H9 (cell line): ENCODE measurements at regions not wholly inside any gene's neighbourhood (a gene's known extent, or its start where the extent isn't known, plus 50 kb on each side); places are given as distances from the start of the nearest gene placed in this dataset.

Source experiments
- DNase-seq: peaks from one replicate; pipeline ENCODE4 v3.0.0-alpha.2; 2017
- H2AFZ ChIP-seq: one replicate; pipeline ENCODE4 v1.6.1; 2013; ENCODE audit warnings: mild to moderate bottlenecking, low read length, control low read depth, moderate library complexity
- H2AK5ac ChIP-seq: 2 replicates; pipeline ENCODE4 v1.6.1; 2013; ENCODE audit warnings: low read length, control low read depth, mixed read lengths; ENCODE audit not compliant: insufficient read length
- H2BK120ac ChIP-seq: one replicate; pipeline ENCODE4 v1.6.1; 2013; ENCODE audit warnings: low read depth, mild to moderate bottlenecking, low read length, control low read depth, inconsistent platforms; ENCODE audit not compliant: poor library complexity, severe bottlenecking
- H2BK12ac ChIP-seq: 2 replicates; pipeline ENCODE4 v1.6.1; 2013; ENCODE audit warnings: low read length, control low read depth, mixed read lengths, low read depth; ENCODE audit not compliant: insufficient read length
- H2BK15ac ChIP-seq: 2 replicates; pipeline ENCODE4 v1.6.1; 2013; ENCODE audit warnings: low read depth, low read length, control low read depth
- H2BK20ac ChIP-seq: one replicate; pipeline ENCODE4 v1.6.1; 2013; ENCODE audit warnings: low read depth, mild to moderate bottlenecking, low read length, control low read depth, inconsistent platforms; ENCODE audit not compliant: poor library complexity, severe bottlenecking
- H2BK5ac ChIP-seq: 2 replicates; pipeline ENCODE4 v1.6.1; 2013; ENCODE audit warnings: low read length, control low read depth, mixed read lengths; ENCODE audit not compliant: insufficient read length
- H3K14ac ChIP-seq: 2 replicates; pipeline ENCODE4 v1.6.1; 2013; ENCODE audit warnings: low read length, control low read depth; ENCODE audit not compliant: insufficient read depth
- H3K18ac ChIP-seq: 2 replicates; pipeline ENCODE4 v1.6.1; 2013; ENCODE audit warnings: low read depth, mild to moderate bottlenecking, mixed read lengths, low read length, control low read depth; ENCODE audit not compliant: insufficient read length
- H3K23ac ChIP-seq: 2 replicates; pipeline ENCODE4 v1.6.1; 2013; ENCODE audit warnings: low read length, control low read depth, mixed read lengths, low read depth; ENCODE audit not compliant: insufficient read length
- H3K23me2 ChIP-seq: 2 replicates; pipeline ENCODE4 v1.6.1; 2013; ENCODE audit warnings: low read depth, mild to moderate bottlenecking, mixed read lengths, low read length, control low read depth; ENCODE audit not compliant: insufficient read length, poor library complexity, severe bottlenecking
- H3K27ac ChIP-seq: 2 replicates; pipeline ENCODE4 v1.5.1; 2013; ENCODE audit warnings: low read length, control low read depth, mixed read lengths, low read depth; ENCODE audit not compliant: insufficient read length
- H3K27me3 ChIP-seq: 2 replicates; pipeline ENCODE4 v1.6.1; 2013; ENCODE audit warnings: low read length, control low read depth, inconsistent platforms; ENCODE audit not compliant: insufficient read depth
- H3K4ac ChIP-seq: 2 replicates; pipeline ENCODE4 v1.6.1; 2013; ENCODE audit warnings: low read depth, mild to moderate bottlenecking, control low read depth, inconsistent platforms, low read length, moderate library complexity
- H3K4me1 ChIP-seq: 2 replicates; pipeline ENCODE4 v1.6.1; 2013; ENCODE audit warnings: low read length, control low read depth, inconsistent platforms; ENCODE audit not compliant: insufficient read depth
- H3K4me2 ChIP-seq: 2 replicates; pipeline ENCODE4 v1.6.1; 2013; ENCODE audit warnings: low read length, control low read depth, mixed read lengths; ENCODE audit not compliant: insufficient read length, insufficient read depth
- H3K56ac ChIP-seq: 2 replicates; pipeline ENCODE4 v1.6.1; 2013; ENCODE audit warnings: low read depth, mild to moderate bottlenecking, mixed read lengths, low read length, control low read depth; ENCODE audit not compliant: insufficient read length
- H3K79me1 ChIP-seq: 2 replicates; pipeline ENCODE4 v1.6.1; 2013; ENCODE audit warnings: low read depth, mild to moderate bottlenecking, moderate library complexity, low read length, control low read depth, inconsistent platforms; ENCODE audit not compliant: insufficient read depth, poor library complexity, severe bottlenecking
- H3K79me2 ChIP-seq: 2 replicates; pipeline ENCODE4 v1.6.1; 2013; ENCODE audit warnings: low read length, control low read depth, inconsistent platforms; ENCODE audit not compliant: insufficient read depth
- H3K9ac ChIP-seq: 2 replicates; pipeline ENCODE4 v1.6.1; 2013; ENCODE audit warnings: low read length, control low read depth, mixed read lengths; ENCODE audit not compliant: insufficient read length; ENCODE audit errors: extremely low read depth
- H3K9me3 ChIP-seq: one replicate; pipeline ENCODE4 v1.6.1; 2013; ENCODE audit warnings: low read depth, low read length, inconsistent platforms; ENCODE audit not compliant: control insufficient read depth
- H3T11ph ChIP-seq: one replicate; pipeline ENCODE4 v1.6.1; 2013; ENCODE audit warnings: mild to moderate bottlenecking, low read length, control low read depth, inconsistent platforms
- H4K20me1 ChIP-seq: one replicate; pipeline ENCODE4 v1.6.1; 2013; ENCODE audit not compliant: control insufficient read depth, insufficient read length, insufficient read depth
- H4K5ac ChIP-seq: 2 replicates; pipeline ENCODE4 v1.6.1; 2013; ENCODE audit warnings: low read depth, mild to moderate bottlenecking, mixed read lengths, low read length, control low read depth; ENCODE audit not compliant: insufficient read length
- H4K8ac ChIP-seq: replicated peaks from 2 replicates; pipeline ENCODE4 v1.6.1; 2013; ENCODE audit warnings: low read length, control low read depth, mixed read lengths, low read depth; ENCODE audit not compliant: insufficient read length
- H4K91ac ChIP-seq: 2 replicates; pipeline ENCODE4 v1.6.1; 2013; ENCODE audit warnings: low read depth, mild to moderate bottlenecking, moderate library complexity, mixed read lengths, low read length, control low read depth; ENCODE audit not compliant: insufficient read length
- H3K27ac Mint-ChIP-seq, 3 experiments: 2 replicates in 2 of 3; 3 replicates in 1 of 3; pipeline ENCODE4 v1.8.0; 2020 to 2021; ENCODE audit warnings: mixed read lengths in 3 of 3, mild to moderate bottlenecking in 1 of 3, moderate library complexity in 1 of 3
- H3K27me3 Mint-ChIP-seq: 2 replicates; pipeline ENCODE4 v1.8.0; 2021; ENCODE audit warnings: low read depth, mild to moderate bottlenecking, moderate library complexity, mixed read lengths
- H3K36me3 Mint-ChIP-seq, 3 experiments: 2 replicates in 2 of 3; 3 replicates in 1 of 3; pipeline ENCODE4 v1.8.0; 2020 to 2021; ENCODE audit warnings: low read depth in 3 of 3, mixed read lengths in 3 of 3; ENCODE audit not compliant: insufficient read depth in 1 of 3
- H3K4me1 Mint-ChIP-seq, 2 experiments: 2 replicates each; pipeline ENCODE4 v1.8.0; 2020; ENCODE audit warnings: mixed read lengths in 2 of 2
- H3K4me3 Mint-ChIP-seq, 2 experiments: 2 replicates in 1 of 2; 3 replicates in 1 of 2; pipeline ENCODE4 v1.8.0; 2020 to 2021; ENCODE audit warnings: mild to moderate bottlenecking in 2 of 2, mixed read lengths in 2 of 2, moderate library complexity in 1 of 2
- H3K9me3 Mint-ChIP-seq, 2 experiments: 2 replicates in 1 of 2; 3 replicates in 1 of 2; pipeline ENCODE4 v1.8.0; 2020; ENCODE audit warnings: mild to moderate bottlenecking in 2 of 2, mixed read lengths in 2 of 2, moderate library complexity in 1 of 2
- WGBS: extraction: QIAGEN DNeasy Blood & Tissue Kit; methylation state at CpG from one replicate; pipeline ENCODE4 v1.1.7; 2013; ENCODE audit warnings: missing lambda C conversion rate, low lambda C conversion rate, mixed read lengths; ENCODE audit not compliant: insufficient read length; ENCODE audit errors: extremely low coverage; 5-methylcytosine and 5-hydroxymethylcytosine counted together
- TF ChIP-seq, protein P1 (sequence below): fragments of 200-600 bp; sonication (generic); conservative IDR thresholded peaks from 3 replicates; pipeline ENCODE4 v1.8.0; 2021; ENCODE audit warnings: antibody characterized with exemption, mild to moderate bottlenecking

DNA sequence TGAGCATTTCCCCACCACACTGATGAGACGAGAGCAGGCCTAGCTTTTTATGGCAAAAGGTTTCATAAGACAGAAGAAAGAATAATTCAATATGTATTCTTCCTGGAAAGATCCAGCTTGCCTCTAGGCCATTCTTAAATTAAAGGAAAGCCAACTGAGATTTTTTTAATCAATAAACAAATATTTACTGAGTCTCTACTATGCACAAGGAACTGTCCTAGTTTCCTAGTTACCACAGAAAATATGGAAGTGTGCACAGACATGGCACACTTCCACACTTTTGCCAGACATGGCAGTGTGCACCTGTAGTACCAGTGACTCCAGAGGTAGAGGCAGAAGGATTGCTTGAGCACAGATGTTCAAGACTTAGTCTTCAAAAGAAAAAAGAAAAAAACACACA lies 281.0 kb downstream of the CETN3 start:
- H3K18ac ChIP-seq, result no peak overlapping the region
- H3K79me1 ChIP-seq, result no peaks in the 10 kb centered on the region
- no peak overlapping the region for H4K8ac ChIP-seq
- no CpG with 5 or more reads among the region's 1 CpG for WGBS
- no peak overlapping the region for H3K14ac ChIP-seq
- DNase-seq, result no peak
- H2BK20ac ChIP-seq, result no peak overlapping the region
- H3T11ph ChIP-seq, result no peak overlapping the region
- no peak overlapping the region for H3K9ac ChIP-seq
- TF ChIP-seq, protein P1, sequence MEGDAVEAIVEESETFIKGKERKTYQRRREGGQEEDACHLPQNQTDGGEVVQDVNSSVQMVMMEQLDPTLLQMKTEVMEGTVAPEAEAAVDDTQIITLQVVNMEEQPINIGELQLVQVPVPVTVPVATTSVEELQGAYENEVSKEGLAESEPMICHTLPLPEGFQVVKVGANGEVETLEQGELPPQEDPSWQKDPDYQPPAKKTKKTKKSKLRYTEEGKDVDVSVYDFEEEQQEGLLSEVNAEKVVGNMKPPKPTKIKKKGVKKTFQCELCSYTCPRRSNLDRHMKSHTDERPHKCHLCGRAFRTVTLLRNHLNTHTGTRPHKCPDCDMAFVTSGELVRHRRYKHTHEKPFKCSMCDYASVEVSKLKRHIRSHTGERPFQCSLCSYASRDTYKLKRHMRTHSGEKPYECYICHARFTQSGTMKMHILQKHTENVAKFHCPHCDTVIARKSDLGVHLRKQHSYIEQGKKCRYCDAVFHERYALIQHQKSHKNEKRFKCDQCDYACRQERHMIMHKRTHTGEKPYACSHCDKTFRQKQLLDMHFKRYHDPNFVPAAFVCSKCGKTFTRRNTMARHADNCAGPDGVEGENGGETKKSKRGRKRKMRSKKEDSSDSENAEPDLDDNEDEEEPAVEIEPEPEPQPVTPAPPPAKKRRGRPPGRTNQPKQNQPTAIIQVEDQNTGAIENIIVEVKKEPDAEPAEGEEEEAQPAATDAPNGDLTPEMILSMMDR, result no peak
- H2AK5ac ChIP-seq, result no peak overlapping the region
- Mint-ChIP-seq H3K4me3 (no peak overlapping the region), H3K9me3 (no peaks in the 10 kb centered on the region), H3K27ac (no peak overlapping the region), H3K27me3 (no peaks in the 10 kb centered on the region), H3K36me3 (no peaks in the 10 kb centered on the region), H3K4me1 (peaks cover 10% of the 10 kb centered on the region in 2 experiments)
- H3K56ac ChIP-seq, result no peak overlapping the region
- H3K27me3 ChIP-seq, result no peaks in the 10 kb centered on the region
- no peak overlapping the region for H3K27ac ChIP-seq
- H4K91ac ChIP-seq, result no peak overlapping the region
- no peak overlapping the region for H2BK12ac ChIP-seq
- no peaks in the 10 kb centered on the region; the same call in 1 of the 2 replicates for H3K4me1 ChIP-seq
- no peaks in the 10 kb centered on the region for H3K79me2 ChIP-seq
- H3K4me2 ChIP-seq, result no peak overlapping the region
- H3K4ac ChIP-seq, result no peak overlapping the region
- H3K9me3 ChIP-seq, result no peaks in the 10 kb centered on the region
- no peaks in the 10 kb centered on the region for H4K20me1 ChIP-seq
- no peak overlapping the region for H2AFZ ChIP-seq
- no peak overlapping the region for H2BK15ac ChIP-seq
- H2BK120ac ChIP-seq, result no peak overlapping the region
- no peak overlapping the region for H4K5ac ChIP-seq
- H3K23ac ChIP-seq, result no peak overlapping the region
- no peaks in the 10 kb centered on the region for H3K23me2 ChIP-seq
- no peak overlapping the region for H2BK5ac ChIP-seq
